ENCODE measurements at regions not wholly inside any gene's neighbourhood (a gene's known extent, or its start where the extent isn't known, plus 50 kb on each side); places are given as distances from the start of the nearest gene placed in this dataset.
A peak's percentile ranks its signal among the peaks of the same experiment; 100 is the strongest.

GRCh38 chr10:131494451-131494850 is 182.9 kb upstream of the TCERG1L start:
- no peak for DNase-seq (ENCODE audit: low read depth)
- Histone ChIP-seq H3K4me3 (ENCODE audit: low read depth, low read length) (no peak overlapping the region), H3K27me3 (ENCODE audit: control insufficient read depth, insufficient read depth, low read length) (no peaks in the 10 kb centered on the region), H3K36me3 (ENCODE audit: control insufficient read depth, insufficient read depth, low read length) (no peaks in the 10 kb centered on the region)
- no peak for FAIRE-seq
- TF ChIP-seq CTCF (IDR thresholded peaks at IDR 0.05; ENCODE audit: insufficient read depth, low read length, severe bottlenecking) = no peak

GRCh38 chr10:131495224-131495623 is 183.7 kb upstream of the TCERG1L start:
- FAIRE-seq (no peak), DNase-seq (ENCODE audit: low read depth) (no peak)
- no peak overlapping the region for H3K4me3 ChIP-seq (ENCODE audit: low read depth, low read length)
- no peaks in the 10 kb centered on the region for H3K27me3 ChIP-seq (ENCODE audit: control insufficient read depth, insufficient read depth, low read length)
- no peaks in the 10 kb centered on the region for H3K36me3 ChIP-seq (ENCODE audit: control insufficient read depth, insufficient read depth, low read length)
- no peak for TF ChIP-seq CTCF (IDR thresholded peaks at IDR 0.05; ENCODE audit: insufficient read depth, low read length, severe bottlenecking)

- Histone ChIP-seq H3K4me3 (ENCODE audit: low read depth, low read length) (no peak overlapping the region), H3K36me3 (ENCODE audit: control insufficient read depth, insufficient read depth, low read length) (no peaks in the 10 kb centered on the region), H3K27me3 (ENCODE audit: control insufficient read depth, insufficient read depth, low read length) (no peaks in the 10 kb centered on the region)
- no peak for DNase-seq (ENCODE audit: low read depth)
- FAIRE-seq = no peak
- no peak for TF ChIP-seq CTCF (IDR thresholded peaks at IDR 0.05; ENCODE audit: insufficient read depth, low read length, severe bottlenecking)
These were observed 184.4 kb upstream of the TCERG1L start for GRCh38 chr10:131495892-131496291.

GRCh38 chr10:131496351-131497052 is 185.0 kb upstream of the TCERG1L start:
- H3K27me3 ChIP-seq (ENCODE audit: control insufficient read depth, insufficient read depth, low read length) = no peaks in the 10 kb centered on the region
- no peak overlapping the region for H3K4me3 ChIP-seq (ENCODE audit: low read depth, low read length)
- FAIRE-seq = no peak
- no peak for TF ChIP-seq CTCF (IDR thresholded peaks at IDR 0.05; ENCODE audit: insufficient read depth, low read length, severe bottlenecking)
- no peak for DNase-seq (ENCODE audit: low read depth)
- H3K36me3 ChIP-seq (ENCODE audit: control insufficient read depth, insufficient read depth, low read length) = no peaks in the 10 kb centered on the region

- DNase-seq (ENCODE audit: low read depth) (no peak), FAIRE-seq (no peak)
- Histone ChIP-seq H3K36me3 (ENCODE audit: control insufficient read depth, insufficient read depth, low read length) (no peaks in the 10 kb centered on the region), H3K27me3 (ENCODE audit: control insufficient read depth, insufficient read depth, low read length) (no peaks in the 10 kb centered on the region), H3K4me3 (ENCODE audit: low read depth, low read length) (no peak overlapping the region)
- TF ChIP-seq CTCF (IDR thresholded peaks at IDR 0.05; ENCODE audit: insufficient read depth, low read length, severe bottlenecking) = no peak
These were observed 188.0 kb upstream of the TCERG1L start for GRCh38 chr10:131499566-131499965.

- Histone ChIP-seq H3K4me3 (ENCODE audit: low read depth, low read length) (no peak overlapping the region), H3K36me3 (ENCODE audit: control insufficient read depth, insufficient read depth, low read length) (no peaks in the 10 kb centered on the region), H3K27me3 (ENCODE audit: control insufficient read depth, insufficient read depth, low read length) (no peaks in the 10 kb centered on the region)
- peak; percentile 47 for FAIRE-seq
- TF ChIP-seq CTCF (IDR thresholded peaks at IDR 0.05; ENCODE audit: insufficient read depth, low read length, severe bottlenecking) = no peak
- no peak for DNase-seq (ENCODE audit: low read depth)
These were observed 188.7 kb upstream of the TCERG1L start for GRCh38 chr10:131500181-131500580.

Data from bronchial epithelial cell (primary cell).